NT2/D1 (cell line): ENCODE measurements at regions not wholly inside any gene's neighbourhood (a gene's known extent, or its start where the extent isn't known, plus 50 kb on each side); places are given as distances from the start of the nearest gene placed in this dataset.
A peak's percentile ranks its signal among the peaks of the same experiment; 100 is the strongest.

Source experiments
- DNase-seq: peaks from one replicate; pipeline ENCODE4 v3.0.0-alpha.2; 2011; ENCODE audit warnings: low read depth, low spot score
- H3K27me3 ChIP-seq: 2 replicates; pipeline ENCODE4 v1.6.0; 2011; ENCODE audit warnings: mild to moderate bottlenecking; ENCODE audit not compliant: insufficient read length, insufficient read depth
- H3K36me3 ChIP-seq: 2 replicates; pipeline ENCODE4 v1.6.1; 2011; ENCODE audit warnings: mild to moderate bottlenecking, low read length, mixed read lengths; ENCODE audit not compliant: insufficient read depth, insufficient read length
- H3K4me1 ChIP-seq: 2 replicates; pipeline ENCODE4 v1.5.1; 2011; ENCODE audit not compliant: insufficient read depth, insufficient read length
- H3K4me3 ChIP-seq: 2 replicates; pipeline ENCODE4 v1.5.1; 2011; ENCODE audit warnings: low read depth; ENCODE audit not compliant: insufficient read length
- H3K9ac ChIP-seq: 2 replicates; pipeline ENCODE4 v1.6.0; 2011; ENCODE audit warnings: low read depth; ENCODE audit not compliant: insufficient read length
- H3K9me3 ChIP-seq: 2 replicates; pipeline ENCODE4 v1.5.1; 2011; ENCODE audit warnings: mild to moderate bottlenecking, low read length; ENCODE audit not compliant: insufficient read depth
- SUZ12 ChIP-seq: IDR thresholded peaks from 2 replicates; pipeline ENCODE4 v1.6.1; 2011; ENCODE audit not compliant: insufficient read length, insufficient read depth; ENCODE audit errors: extremely low read depth
- YY1 ChIP-seq: IDR thresholded peaks from 2 replicates; pipeline ENCODE4 v1.6.1; 2011; ENCODE audit not compliant: insufficient read length, insufficient read depth
- ZNF274 ChIP-seq: IDR thresholded peaks from 2 replicates; pipeline ENCODE4 v1.6.1; 2011; ENCODE audit warnings: mild to moderate bottlenecking, low read depth, low read length

- H3K27me3 ChIP-seq: no peaks in the 10 kb centered on the region
- no peak overlapping the region for H3K4me3 ChIP-seq
- no peak overlapping the region for H3K9ac ChIP-seq
- no peaks in the 10 kb centered on the region for H3K36me3 ChIP-seq
- no peak for TF ChIP-seq SUZ12
- TF ChIP-seq YY1: no peak
- TF ChIP-seq ZNF274: no peak
- no peak for DNase-seq
- H3K9me3 ChIP-seq: no peaks in the 10 kb centered on the region
- H3K4me1 ChIP-seq: peaks cover 15% of the 10 kb centered on the region
These were observed 159.2 kb downstream of the TRIM29 start for GRCh38 chr11:119978696-119979095.

DNA sequence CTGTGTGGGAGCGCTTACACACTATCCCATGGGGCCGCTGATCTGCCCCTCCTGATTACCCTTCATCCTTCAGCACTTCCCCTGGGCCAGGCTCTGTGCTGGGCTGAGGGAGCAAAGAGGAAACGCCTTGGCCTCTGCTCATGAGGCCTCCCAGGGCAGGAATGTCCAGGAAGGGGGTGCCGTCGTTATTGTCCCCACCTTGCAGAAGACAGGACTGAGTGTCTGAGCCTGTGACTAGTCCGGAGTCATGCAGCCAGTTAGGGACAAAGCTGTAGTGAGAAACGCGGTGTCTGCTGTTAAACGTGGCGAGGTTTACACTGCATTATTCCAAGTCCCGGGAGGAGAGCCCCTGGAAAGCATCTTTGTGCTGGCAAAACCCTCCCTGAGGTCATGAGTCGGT lies 160.0 kb downstream of the TRIM29 start:
- TF ChIP-seq ZNF274 (no peak), SUZ12 (no peak), YY1 (no peak)
- no peaks in the 10 kb centered on the region for H3K9me3 ChIP-seq
- no peak for DNase-seq
- no peak overlapping the region for H3K4me3 ChIP-seq
- peaks cover 16% of the 10 kb centered on the region for H3K4me1 ChIP-seq
- H3K9ac ChIP-seq: no peak overlapping the region
- no peaks in the 10 kb centered on the region for H3K27me3 ChIP-seq
- no peaks in the 10 kb centered on the region for H3K36me3 ChIP-seq

DNA sequence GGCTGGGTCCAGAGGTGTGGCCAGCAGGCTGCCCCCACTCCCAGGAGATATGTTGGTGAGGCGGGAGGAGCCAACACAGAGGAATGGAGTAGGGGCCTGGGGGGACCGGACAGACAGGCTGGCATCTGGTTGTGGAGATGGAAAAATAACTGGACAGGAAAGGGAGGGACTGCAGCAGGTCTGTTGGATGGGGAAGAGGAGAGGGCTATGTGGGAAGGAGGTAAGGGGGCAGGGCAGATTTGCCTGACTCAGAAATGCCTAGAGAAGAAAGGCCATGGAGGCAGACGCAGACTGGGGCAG lies 160.4 kb downstream of the TRIM29 start:
- H3K27me3 ChIP-seq: no peaks in the 10 kb centered on the region
- H3K4me3 ChIP-seq: no peak overlapping the region
- H3K4me1 ChIP-seq: peaks cover 16% of the 10 kb centered on the region
- no peak overlapping the region for H3K9ac ChIP-seq
- H3K9me3 ChIP-seq: no peaks in the 10 kb centered on the region
- no peak for DNase-seq
- TF ChIP-seq YY1: no peak
- no peak for TF ChIP-seq ZNF274
- no peaks in the 10 kb centered on the region for H3K36me3 ChIP-seq

DNA sequence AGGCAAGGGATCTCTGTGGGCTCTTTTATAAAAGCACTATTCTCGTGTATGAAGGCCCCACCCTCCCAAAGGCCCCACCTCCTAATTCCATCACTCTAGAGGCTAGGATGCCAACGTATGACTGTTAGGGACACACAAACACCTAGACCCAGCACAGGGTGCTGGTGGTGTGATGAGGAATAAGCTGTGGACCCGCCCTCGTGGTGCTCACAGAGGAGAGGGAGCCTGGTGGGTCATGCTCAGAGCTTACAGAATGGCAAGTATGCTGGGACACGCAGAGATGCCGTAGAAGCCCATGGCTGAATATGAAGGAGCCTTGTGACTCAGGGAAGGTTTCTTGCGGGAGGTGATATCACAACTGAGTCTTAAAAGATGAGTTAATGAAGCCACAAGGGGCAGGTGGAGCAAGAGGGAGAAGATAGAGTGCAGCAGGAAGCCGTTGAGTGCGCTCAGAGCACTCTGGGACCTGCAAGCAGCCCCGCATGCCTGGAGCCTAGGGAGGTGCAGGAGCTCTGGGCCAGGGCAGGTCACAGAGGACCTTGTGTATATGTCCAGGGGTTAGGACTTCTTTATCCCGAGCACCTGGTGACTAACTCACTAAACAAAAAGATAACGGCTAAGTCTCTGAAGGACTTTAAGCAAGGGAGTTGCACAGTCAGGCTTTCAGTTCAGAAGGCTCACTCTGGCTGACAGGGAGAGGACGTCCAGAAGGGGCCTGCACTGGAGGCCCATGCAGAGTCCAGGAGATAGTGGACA lies 160.9 kb downstream of the TRIM29 start:
- Histone ChIP-seq H3K27me3 (no peaks in the 10 kb centered on the region), H3K9ac (no peak overlapping the region), H3K4me1 (peaks cover 16% of the 10 kb centered on the region), H3K9me3 (no peaks in the 10 kb centered on the region), H3K36me3 (no peaks in the 10 kb centered on the region), H3K4me3 (no peak overlapping the region)
- no peak for DNase-seq
- TF ChIP-seq ZNF274 (no peak), YY1 (no peak), SUZ12 (no peak)

DNA sequence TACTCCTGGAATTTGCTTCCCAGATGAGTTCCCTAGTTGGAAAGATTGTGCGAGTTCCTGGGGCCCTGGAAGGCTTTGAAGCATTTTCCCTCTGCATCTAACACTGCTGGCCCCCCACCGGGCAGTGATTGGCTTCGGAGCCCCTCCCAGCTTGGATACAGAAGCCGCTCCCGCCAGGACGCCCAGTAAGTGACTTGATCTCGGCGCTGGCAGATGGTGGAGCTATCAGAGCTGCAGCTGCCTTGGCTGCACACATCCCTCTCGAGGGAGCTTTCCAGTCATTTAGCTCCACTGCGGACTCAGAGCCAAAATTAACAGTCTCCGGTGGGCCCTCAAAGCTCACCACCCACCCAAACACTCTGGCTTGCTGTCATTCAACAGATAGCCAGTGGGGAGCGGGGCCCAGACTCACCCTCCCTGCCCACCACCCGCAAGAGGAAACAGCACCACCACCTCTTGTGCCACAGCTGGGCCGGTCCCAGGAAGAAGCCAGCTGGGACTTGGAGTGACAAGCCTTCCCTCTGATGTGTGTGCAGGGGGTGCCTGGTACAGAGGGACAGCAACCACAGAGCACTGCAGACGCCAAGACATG lies 162.3 kb downstream of the TRIM29 start:
- peak; percentile 82 for DNase-seq
- Histone ChIP-seq H3K4me3 (no peak overlapping the region), H3K9ac (peak overlapping the region; percentile 44), H3K4me1 (peaks cover 16% of the 10 kb centered on the region), H3K9me3 (no peaks in the 10 kb centered on the region), H3K36me3 (no peaks in the 10 kb centered on the region), H3K27me3 (no peaks in the 10 kb centered on the region)
- no peak for TF ChIP-seq YY1
- TF ChIP-seq SUZ12: no peak
- no peak for TF ChIP-seq ZNF274

GRCh38 chr11:119974467-119974866 lies 163.4 kb downstream of the TRIM29 start:
- DNase-seq: no peak
- H3K27me3 ChIP-seq: no peaks in the 10 kb centered on the region
- no peaks in the 10 kb centered on the region for H3K9me3 ChIP-seq
- no peak overlapping the region for H3K4me3 ChIP-seq
- TF ChIP-seq ZNF274: no peak
- no peak for TF ChIP-seq SUZ12
- no peak for TF ChIP-seq YY1
- H3K36me3 ChIP-seq: no peaks in the 10 kb centered on the region
- peaks cover 16% of the 10 kb centered on the region for H3K4me1 ChIP-seq
- H3K9ac ChIP-seq: no peak overlapping the region

DNA sequence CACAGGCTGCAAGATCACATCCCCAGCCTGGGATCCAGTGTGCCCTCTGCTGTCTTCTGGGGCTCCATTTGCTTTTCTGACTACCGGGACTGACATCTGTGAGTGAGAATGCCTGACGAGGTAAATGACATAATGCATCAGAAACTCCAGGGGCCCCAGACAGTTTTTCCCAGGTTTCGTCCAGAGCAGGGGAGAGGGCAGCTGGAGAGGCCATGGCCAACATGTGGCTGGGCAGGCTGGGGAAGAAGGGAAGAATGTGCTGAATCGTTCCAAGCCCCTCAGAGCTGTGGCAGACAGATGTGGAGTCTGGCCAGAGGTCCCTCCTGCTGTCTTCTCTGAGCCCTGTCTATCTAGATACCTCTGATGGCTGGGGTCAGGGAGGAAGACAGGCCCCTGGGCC lies 163.9 kb downstream of the TRIM29 start:
- Histone ChIP-seq H3K9me3 (no peaks in the 10 kb centered on the region), H3K27me3 (no peaks in the 10 kb centered on the region), H3K4me3 (no peak overlapping the region), H3K9ac (no peak overlapping the region), H3K4me1 (peaks cover 16% of the 10 kb centered on the region), H3K36me3 (no peaks in the 10 kb centered on the region)
- DNase-seq: no peak
- no peak for TF ChIP-seq SUZ12
- no peak for TF ChIP-seq YY1
- TF ChIP-seq ZNF274: no peak

DNA sequence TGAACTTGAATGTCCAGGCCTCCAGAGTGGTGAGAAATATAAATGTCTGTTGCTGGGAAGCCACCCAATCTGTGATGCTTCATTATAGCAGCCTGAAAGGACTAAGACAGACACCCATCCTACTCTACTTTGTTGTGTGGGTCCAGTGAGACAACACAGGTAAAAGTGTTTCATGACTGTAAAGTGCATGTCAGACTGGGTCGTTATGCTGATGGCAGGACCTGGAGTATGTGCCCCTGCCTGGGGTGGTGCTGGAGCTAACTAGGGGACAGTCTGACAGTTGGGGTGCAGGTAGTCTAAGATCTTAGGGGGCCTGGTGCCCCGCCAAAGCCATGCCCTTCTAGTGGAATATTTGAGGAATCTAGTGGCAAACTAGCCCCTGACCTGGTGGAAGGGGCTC lies 165.6 kb downstream of the TRIM29 start:
- no peaks in the 10 kb centered on the region for H3K9me3 ChIP-seq
- no peak overlapping the region for H3K9ac ChIP-seq
- peaks cover 10% of the 10 kb centered on the region for H3K4me1 ChIP-seq
- H3K4me3 ChIP-seq: no peak overlapping the region
- no peak for TF ChIP-seq YY1
- TF ChIP-seq SUZ12: no peak
- no peak for TF ChIP-seq ZNF274
- H3K27me3 ChIP-seq: no peaks in the 10 kb centered on the region
- no peak for DNase-seq
- no peaks in the 10 kb centered on the region for H3K36me3 ChIP-seq
